CD4-positive, alpha-beta T cell treated with Interleukin-4 for 1 hour (primary cell): ENCODE measurements at regions not wholly inside any gene's neighbourhood (a gene's known extent, or its start where the extent isn't known, plus 50 kb on each side); places are given as distances from the start of the nearest gene placed in this dataset.
A peak's percentile ranks its signal among the peaks of the same experiment; 100 is the strongest.

Experiments used
- DNase-seq, 2 donors: peaks; one replicate each; pipeline ENCODE4 v3.0.0-alpha.2; 2020 to 2022

GRCh38 chr1:59006932-59007331 lies 223.1 kb upstream of the JUN start:
- DNase-seq, result no peak

- DNase-seq, result no peak
Observed at GRCh38 chr1:59007429-59007819, 223.6 kb upstream of the JUN start.

GRCh38 chr1:59007820-59008598 lies 224.2 kb upstream of the JUN start:
- DNase-seq, result no peak

GRCh38 chr1:59008599-59009347 lies 224.9 kb upstream of the JUN start:
- DNase-seq, result no peak

- no peak for DNase-seq
Observed at GRCh38 chr1:59011663-59012062, 227.8 kb upstream of the JUN start.

- no peak for DNase-seq
Observed at GRCh38 chr1:59012378-59012777, 228.5 kb upstream of the JUN start.

- no peak for DNase-seq
Observed at GRCh38 chr1:59013276-59013927, 229.6 kb upstream of the JUN start.

GRCh38 chr1:59013928-59014279 lies 230.1 kb upstream of the JUN start:
- no peak for DNase-seq

- no peak for DNase-seq
Observed at GRCh38 chr1:59014827-59015226, 231.0 kb upstream of the JUN start.

GRCh38 chr1:59015708-59016107 lies 231.9 kb upstream of the JUN start:
- DNase-seq, result no peak

GRCh38 chr1:59016390-59016789 lies 232.5 kb upstream of the JUN start:
- DNase-seq, result no peak

GRCh38 chr1:59017501-59018231 lies 233.8 kb upstream of the JUN start:
- DNase-seq, result no peak

- no peak for DNase-seq
Observed at GRCh38 chr1:59018446-59018845, 234.6 kb upstream of the JUN start.

- DNase-seq, result no peak
Observed at GRCh38 chr1:59018860-59019259, 235.0 kb upstream of the JUN start.

GRCh38 chr1:59020151-59020997 lies 236.5 kb upstream of the JUN start:
- peak; percentile 67 to 73 for DNase-seq

- no peak for DNase-seq
Observed at GRCh38 chr1:59022199-59022598, 238.4 kb upstream of the JUN start.

GRCh38 chr1:59022799-59023198 lies 239.0 kb upstream of the JUN start:
- no peak for DNase-seq

- DNase-seq, result no peak
Observed at GRCh38 chr1:59025201-59025600, 241.4 kb upstream of the JUN start.

GRCh38 chr1:59025898-59026426 lies 242.1 kb upstream of the JUN start:
- DNase-seq, result peak in 1 of 2 donors; percentile 20

GRCh38 chr1:59026472-59026948 lies 242.7 kb upstream of the JUN start:
- DNase-seq, result no peak

GRCh38 chr1:59027177-59027576 lies 243.3 kb upstream of the JUN start:
- no peak for DNase-seq

GRCh38 chr1:59028048-59028447 lies 244.2 kb upstream of the JUN start:
- no peak for DNase-seq
